ENCODE measurements at regions not wholly inside any gene's neighbourhood (a gene's known extent, or its start where the extent isn't known, plus 50 kb on each side); places are given as distances from the start of the nearest gene placed in this dataset.
"Not testable (repeated sequence)": the region's sequence is repeated elsewhere in the genome, so short reads cannot be mapped to it uniquely, and the experiment has no call there.

- DNase-seq (ENCODE audit: low read depth in 4 of 4, low spot score in 2 of 4): no peak
These were observed 109.4 kb downstream of the C5orf15 start for GRCh38 chr5:133859073-133859472.

- DNase-seq (ENCODE audit: low read depth in 4 of 4, low spot score in 2 of 4): not testable (repeated sequence)
These were observed 110.7 kb downstream of the C5orf15 start for GRCh38 chr5:133857595-133858313.

GRCh38 chr5:133854554-133854953 is 113.9 kb downstream of the C5orf15 start:
- DNase-seq (ENCODE audit: low read depth in 4 of 4, low spot score in 2 of 4): no peak

GRCh38 chr5:133853646-133854365 is 114.6 kb downstream of the C5orf15 start:
- no peak for DNase-seq (ENCODE audit: low read depth in 4 of 4, low spot score in 2 of 4)

GRCh38 chr5:133851521-133851920 is 116.9 kb downstream of the C5orf15 start:
- no peak for DNase-seq (ENCODE audit: low read depth in 4 of 4, low spot score in 2 of 4)

- no peak for DNase-seq (ENCODE audit: low read depth in 4 of 4, low spot score in 2 of 4)
These were observed 117.6 kb downstream of the C5orf15 start for GRCh38 chr5:133850811-133851210.

- no peak for DNase-seq (ENCODE audit: low read depth in 4 of 4, low spot score in 2 of 4)
These were observed 119.3 kb downstream of the C5orf15 start for GRCh38 chr5:133849116-133849515.

- no peak for DNase-seq (ENCODE audit: low read depth in 4 of 4, low spot score in 2 of 4)
These were observed 120.0 kb downstream of the C5orf15 start for GRCh38 chr5:133848341-133848811.

GRCh38 chr5:133847886-133848285 is 120.5 kb downstream of the C5orf15 start:
- DNase-seq (ENCODE audit: low read depth in 4 of 4, low spot score in 2 of 4): no peak

GRCh38 chr5:133847301-133847700 is 121.1 kb downstream of the C5orf15 start:
- no peak for DNase-seq (ENCODE audit: low read depth in 4 of 4, low spot score in 2 of 4)

- no peak for DNase-seq (ENCODE audit: low read depth in 4 of 4, low spot score in 2 of 4)
These were observed 121.8 kb downstream of the C5orf15 start for GRCh38 chr5:133846478-133847226.

GRCh38 chr5:133845271-133845670 is 123.2 kb downstream of the C5orf15 start:
- DNase-seq (ENCODE audit: low read depth in 4 of 4, low spot score in 2 of 4): no peak

- DNase-seq (ENCODE audit: low read depth in 4 of 4, low spot score in 2 of 4): no peak
These were observed 123.6 kb downstream of the C5orf15 start for GRCh38 chr5:133844836-133845235.

GRCh38 chr5:133843911-133844310 is 124.5 kb downstream of the C5orf15 start:
- no peak for DNase-seq (ENCODE audit: low read depth in 4 of 4, low spot score in 2 of 4)

- no peak for DNase-seq (ENCODE audit: low read depth in 4 of 4, low spot score in 2 of 4)
These were observed 125.4 kb downstream of the C5orf15 start for GRCh38 chr5:133842846-133843611.

- DNase-seq (ENCODE audit: low read depth in 4 of 4, low spot score in 2 of 4): no peak
These were observed 126.3 kb downstream of the C5orf15 start for GRCh38 chr5:133841831-133842750.

GRCh38 chr5:133840168-133840567 is 128.3 kb downstream of the C5orf15 start:
- DNase-seq (ENCODE audit: low read depth in 4 of 4, low spot score in 2 of 4): no peak

- no peak for DNase-seq (ENCODE audit: low read depth in 4 of 4, low spot score in 2 of 4)
These were observed 128.7 kb downstream of the C5orf15 start for GRCh38 chr5:133839721-133840120.

- no peak for DNase-seq (ENCODE audit: low read depth in 4 of 4, low spot score in 2 of 4)
These were observed 129.3 kb downstream of the C5orf15 start for GRCh38 chr5:133839090-133839489.

- DNase-seq (ENCODE audit: low read depth in 4 of 4, low spot score in 2 of 4): no peak
These were observed 130.1 kb downstream of the C5orf15 start for GRCh38 chr5:133838286-133838685.
